GM12873 (cell line): ENCODE measurements at regions not wholly inside any gene's neighbourhood (a gene's known extent, or its start where the extent isn't known, plus 50 kb on each side); places are given as distances from the start of the nearest gene placed in this dataset.

Experiments
- TF ChIP-seq, protein P1 (sequence below): IDR thresholded peaks from 2 replicates; pipeline ENCODE4 v1.5.1; 2012; ENCODE audit warnings: low read depth, mild to moderate bottlenecking, moderate library complexity, low read length, control low read depth; ENCODE audit not compliant: insufficient read depth; ENCODE audit errors: missing control alignments

DNA sequence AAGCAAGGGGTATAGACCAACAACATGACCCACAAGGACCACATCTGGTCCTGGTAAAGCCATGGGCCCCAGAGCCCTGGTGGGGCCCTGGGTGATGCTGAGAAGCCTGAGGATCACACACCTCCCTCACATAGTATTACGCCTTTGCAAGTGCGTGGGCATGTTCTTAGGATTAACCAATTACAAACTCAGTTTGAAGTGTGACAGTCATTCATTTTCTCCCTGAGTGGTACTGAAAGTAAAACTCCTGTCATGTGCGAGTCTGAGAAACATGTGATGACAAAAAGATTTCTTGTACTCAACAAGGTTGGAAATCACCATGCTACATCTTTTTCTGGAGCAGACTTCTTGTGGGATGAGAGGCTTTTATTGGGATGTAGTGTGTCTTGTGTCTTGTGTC lies 315.3 kb upstream of the DUSP10 start:
- TF ChIP-seq, protein P1, sequence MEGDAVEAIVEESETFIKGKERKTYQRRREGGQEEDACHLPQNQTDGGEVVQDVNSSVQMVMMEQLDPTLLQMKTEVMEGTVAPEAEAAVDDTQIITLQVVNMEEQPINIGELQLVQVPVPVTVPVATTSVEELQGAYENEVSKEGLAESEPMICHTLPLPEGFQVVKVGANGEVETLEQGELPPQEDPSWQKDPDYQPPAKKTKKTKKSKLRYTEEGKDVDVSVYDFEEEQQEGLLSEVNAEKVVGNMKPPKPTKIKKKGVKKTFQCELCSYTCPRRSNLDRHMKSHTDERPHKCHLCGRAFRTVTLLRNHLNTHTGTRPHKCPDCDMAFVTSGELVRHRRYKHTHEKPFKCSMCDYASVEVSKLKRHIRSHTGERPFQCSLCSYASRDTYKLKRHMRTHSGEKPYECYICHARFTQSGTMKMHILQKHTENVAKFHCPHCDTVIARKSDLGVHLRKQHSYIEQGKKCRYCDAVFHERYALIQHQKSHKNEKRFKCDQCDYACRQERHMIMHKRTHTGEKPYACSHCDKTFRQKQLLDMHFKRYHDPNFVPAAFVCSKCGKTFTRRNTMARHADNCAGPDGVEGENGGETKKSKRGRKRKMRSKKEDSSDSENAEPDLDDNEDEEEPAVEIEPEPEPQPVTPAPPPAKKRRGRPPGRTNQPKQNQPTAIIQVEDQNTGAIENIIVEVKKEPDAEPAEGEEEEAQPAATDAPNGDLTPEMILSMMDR, result no peak

DNA sequence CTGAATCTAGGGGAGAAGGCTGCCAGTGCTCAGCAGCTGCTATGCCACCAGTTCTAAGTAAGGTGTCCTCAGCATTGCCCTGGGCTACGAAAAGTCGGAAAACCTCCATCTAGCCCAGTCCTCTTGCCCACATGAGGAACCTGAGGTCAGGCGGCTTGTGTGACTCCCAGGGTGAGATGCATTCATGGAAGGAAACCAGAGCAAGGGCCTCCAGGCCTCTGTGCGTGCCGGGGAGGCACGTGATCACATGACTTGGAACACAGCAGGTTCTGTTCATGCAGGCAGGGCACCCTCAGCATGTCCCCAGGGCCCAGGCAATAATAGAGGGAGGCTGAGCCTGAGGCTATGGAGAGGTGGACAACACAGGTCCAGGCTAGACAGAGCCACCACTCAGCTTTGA lies 312.5 kb upstream of the DUSP10 start:
- TF ChIP-seq, protein P1, result no peak

DNA sequence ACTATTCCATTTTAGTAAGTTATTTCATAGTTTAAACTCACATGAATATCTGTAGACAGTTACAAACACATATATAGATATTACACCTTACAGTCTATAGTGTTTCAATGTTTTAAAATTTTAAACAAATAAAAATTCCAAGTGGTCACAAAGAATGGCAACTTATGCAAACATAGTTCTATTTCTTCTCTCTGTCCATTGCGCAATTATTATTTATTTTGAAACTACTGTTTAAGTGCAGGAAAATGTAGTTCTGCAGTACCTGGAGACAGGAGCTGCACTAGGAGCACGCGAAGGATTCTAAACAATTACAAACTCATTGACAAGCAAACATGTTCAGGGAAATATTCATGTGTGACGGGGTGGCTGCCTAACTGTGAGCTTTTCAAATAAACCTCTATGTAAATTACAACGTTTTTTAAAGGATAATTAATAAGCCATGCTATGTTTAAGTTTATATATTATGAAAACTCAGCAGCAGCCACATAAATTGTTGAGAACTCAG lies 312.0 kb upstream of the DUSP10 start:
- TF ChIP-seq, protein P1, result no peak

DNA sequence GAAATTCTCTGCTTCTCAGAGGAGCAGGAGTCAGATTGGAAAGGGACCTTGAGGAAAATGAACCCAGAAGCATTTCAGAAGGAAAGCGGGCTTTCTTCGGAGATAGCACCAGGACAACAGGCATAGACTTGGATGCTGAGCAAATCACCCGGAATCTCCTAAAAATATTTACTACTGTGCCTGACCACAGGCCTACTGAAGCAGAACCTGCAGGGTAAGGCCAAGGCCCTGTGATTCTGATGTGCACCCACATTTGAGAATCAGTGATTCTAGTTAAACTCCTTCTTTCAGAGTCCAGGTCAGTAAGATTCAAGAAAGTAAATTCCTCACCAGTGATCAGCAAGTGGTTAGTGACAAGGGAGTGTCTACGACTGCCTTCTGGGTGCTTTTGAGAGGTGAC lies 307.3 kb upstream of the DUSP10 start:
- TF ChIP-seq, protein P1, result no peak

DNA sequence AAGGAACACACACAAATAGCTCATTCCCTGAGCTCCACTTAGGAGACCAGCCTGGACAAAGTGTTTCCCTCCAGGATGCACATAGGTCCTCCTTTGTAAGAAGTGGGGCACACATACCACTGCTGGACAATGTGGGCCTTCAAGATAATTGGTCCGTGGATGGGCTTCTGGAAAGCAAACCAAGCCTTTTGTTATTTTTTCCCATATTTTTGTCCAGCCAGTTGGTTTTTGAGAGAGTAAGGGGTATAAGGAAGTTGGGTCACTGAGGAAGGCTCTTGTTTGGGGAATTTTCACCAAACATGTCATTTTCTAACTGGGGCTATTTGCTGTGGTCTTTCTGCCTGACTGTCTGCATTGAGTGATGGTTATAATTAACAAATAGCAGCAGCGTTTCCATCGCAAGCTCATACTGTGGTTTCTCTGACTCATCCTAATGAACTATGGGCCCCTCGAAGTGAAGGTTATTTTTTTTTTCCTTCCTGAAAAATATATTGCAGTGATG lies 306.3 kb upstream of the DUSP10 start:
- TF ChIP-seq, protein P1, result no peak

DNA sequence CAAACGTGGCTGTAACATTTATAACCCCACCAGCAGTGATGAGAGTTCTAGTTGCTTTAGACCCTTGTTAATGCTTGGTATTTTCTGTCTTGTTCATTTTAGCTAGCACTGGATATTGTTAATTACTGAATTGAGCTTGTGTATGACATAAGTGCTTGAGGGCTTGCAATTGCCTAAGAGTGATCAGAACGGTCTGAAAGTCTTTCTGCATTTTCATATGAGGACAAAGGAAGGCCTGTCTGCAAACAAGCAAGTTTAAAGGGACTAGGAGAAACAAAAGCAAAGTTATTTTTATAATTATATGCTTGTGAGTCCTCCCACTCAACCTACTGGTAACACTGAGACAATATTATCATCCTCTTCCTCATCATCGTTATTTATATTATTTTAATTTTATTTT lies 305.5 kb upstream of the DUSP10 start:
- TF ChIP-seq, protein P1, result no peak

DNA sequence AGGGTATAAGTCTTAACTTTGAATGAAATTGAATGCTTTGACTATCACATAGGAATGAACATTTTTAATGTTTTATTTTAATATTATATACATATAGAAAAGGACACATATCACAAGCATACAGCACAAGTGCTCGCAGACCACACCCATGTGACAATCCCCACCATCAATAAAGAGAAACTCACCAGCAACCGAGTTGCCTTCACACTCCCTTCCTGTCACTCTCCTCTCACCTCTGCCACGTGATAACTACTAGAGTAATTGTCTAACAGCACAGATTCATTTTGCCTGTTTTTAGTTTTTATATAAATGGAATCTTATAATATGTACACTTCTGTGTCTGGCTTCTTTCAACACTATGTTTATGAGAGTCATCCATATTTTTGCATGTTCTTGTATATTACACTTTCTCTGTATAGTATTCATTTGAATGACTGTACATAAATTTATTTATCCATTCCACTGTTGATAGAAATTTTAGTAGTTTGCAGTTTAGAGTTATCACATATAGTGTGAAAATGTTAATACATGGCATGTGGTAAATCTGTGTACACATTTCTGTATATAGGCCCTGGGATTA lies 304.9 kb upstream of the DUSP10 start:
- TF ChIP-seq, protein P1, result no peak
